K562 (cell line): ENCODE measurements at regions not wholly inside any gene's neighbourhood (a gene's known extent, or its start where the extent isn't known, plus 50 kb on each side); places are given as distances from the start of the nearest gene placed in this dataset.

Experiments
- C11orf30 ChIP-seq: fragments of 450-650 bp; IDR thresholded peaks from 2 replicates; pipeline ENCODE4 v1.6.1; 2016; ENCODE audit warnings: low read depth, mild to moderate bottlenecking
- ETV1 ChIP-seq: fragments of 450-650 bp; conservative IDR thresholded peaks from 2 replicates; pipeline ENCODE4 v1.6.1; 2016; ENCODE audit warnings: missing genetic modification characterization, control low read depth, low read depth, missing compliant biosample characterization
- OTX1 ChIP-seq: fragments of 450-650 bp; formaldehyde crosslinking; IDR thresholded peaks from 2 replicates; pipeline ENCODE4 v1.4.0; 2022; ENCODE audit warnings: mild to moderate bottlenecking
- PPARD ChIP-seq: fragments of 250-450 bp; sonication (Bioruptor Pico); IDR thresholded peaks from 2 replicates; pipeline ENCODE4 v1.8.0; 2022; ENCODE audit warnings: inconsistent platforms, mild to moderate bottlenecking, moderate library complexity
- WHSC1 ChIP-seq: IDR thresholded peaks from one replicate; pipeline ENCODE4 v1.6.1; 2012; ENCODE audit warnings: low read length, control low read depth, inconsistent platforms
- ZNF561 ChIP-seq: fragments of 450-650 bp; formaldehyde crosslinking; conservative IDR thresholded peaks from 2 replicates; pipeline ENCODE4 v1.4.0; 2020; ENCODE audit warnings: mild to moderate bottlenecking, moderate library complexity
- ZNF644 ChIP-seq: fragments of 200-800 bp; sonication (Bioruptor generic); IDR thresholded peaks from 2 replicates; pipeline ENCODE4 v1.6.1; 2016; ENCODE audit warnings: low read depth, missing genetic modification characterization, missing compliant biosample characterization
- TF ChIP-seq, protein P1 (sequence below), 2 experiments: fragments of 450-650 bp; formaldehyde crosslinking in 1 of 2; IDR thresholded peaks; 2 replicates each; pipeline versions ENCODE4 v1.4.0 to v1.6.1; 2014 to 2020; ENCODE audit warnings: mild to moderate bottlenecking in 2 of 2, borderline replicate concordance in 1 of 2, low read depth in 1 of 2

GRCh38 chr20:6616421-6616820 lies 151.1 kb upstream of the BMP2 start (continued):
- TF ChIP-seq, protein P1, sequence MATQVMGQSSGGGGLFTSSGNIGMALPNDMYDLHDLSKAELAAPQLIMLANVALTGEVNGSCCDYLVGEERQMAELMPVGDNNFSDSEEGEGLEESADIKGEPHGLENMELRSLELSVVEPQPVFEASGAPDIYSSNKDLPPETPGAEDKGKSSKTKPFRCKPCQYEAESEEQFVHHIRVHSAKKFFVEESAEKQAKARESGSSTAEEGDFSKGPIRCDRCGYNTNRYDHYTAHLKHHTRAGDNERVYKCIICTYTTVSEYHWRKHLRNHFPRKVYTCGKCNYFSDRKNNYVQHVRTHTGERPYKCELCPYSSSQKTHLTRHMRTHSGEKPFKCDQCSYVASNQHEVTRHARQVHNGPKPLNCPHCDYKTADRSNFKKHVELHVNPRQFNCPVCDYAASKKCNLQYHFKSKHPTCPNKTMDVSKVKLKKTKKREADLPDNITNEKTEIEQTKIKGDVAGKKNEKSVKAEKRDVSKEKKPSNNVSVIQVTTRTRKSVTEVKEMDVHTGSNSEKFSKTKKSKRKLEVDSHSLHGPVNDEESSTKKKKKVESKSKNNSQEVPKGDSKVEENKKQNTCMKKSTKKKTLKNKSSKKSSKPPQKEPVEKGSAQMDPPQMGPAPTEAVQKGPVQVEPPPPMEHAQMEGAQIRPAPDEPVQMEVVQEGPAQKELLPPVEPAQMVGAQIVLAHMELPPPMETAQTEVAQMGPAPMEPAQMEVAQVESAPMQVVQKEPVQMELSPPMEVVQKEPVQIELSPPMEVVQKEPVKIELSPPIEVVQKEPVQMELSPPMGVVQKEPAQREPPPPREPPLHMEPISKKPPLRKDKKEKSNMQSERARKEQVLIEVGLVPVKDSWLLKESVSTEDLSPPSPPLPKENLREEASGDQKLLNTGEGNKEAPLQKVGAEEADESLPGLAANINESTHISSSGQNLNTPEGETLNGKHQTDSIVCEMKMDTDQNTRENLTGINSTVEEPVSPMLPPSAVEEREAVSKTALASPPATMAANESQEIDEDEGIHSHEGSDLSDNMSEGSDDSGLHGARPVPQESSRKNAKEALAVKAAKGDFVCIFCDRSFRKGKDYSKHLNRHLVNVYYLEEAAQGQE (IDR thresholded peaks at IDR 0.05; ENCODE audit: borderline replicate concordance): no peak
- TF ChIP-seq, protein P1 (CRISPR knock-in tag; IDR thresholded peaks at IDR 0.05; ENCODE audit: low read depth): no peak
- TF ChIP-seq ZNF561 (no peak), PPARD (CRISPR knock-in tag) (no peak), ZNF644 (tag) (no peak), C11orf30 (no peak), OTX1 (CRISPR knock-in tag) (no peak), ETV1 (no peak), WHSC1 (no peak)
